ENCODE measurements at regions not wholly inside any gene's neighbourhood (a gene's known extent, or its start where the extent isn't known, plus 50 kb on each side); places are given as distances from the start of the nearest gene placed in this dataset.
"Not testable (repeated sequence)": the region's sequence is repeated elsewhere in the genome, so short reads cannot be mapped to it uniquely, and the experiment has no call there.

- TF ChIP-seq CTCF, POLR2A (IDR thresholded peaks at IDR 0.05): not testable (repeated sequence)
These were observed 5430.1 kb upstream of the TPTE start for GRCh38 chr21:5091274-5091673.

Data from heart left ventricle (tissue), 13 donors.